Psoas muscle (tissue), 7 donors: ENCODE measurements at regions not wholly inside any gene's neighbourhood (a gene's known extent, or its start where the extent isn't known, plus 50 kb on each side); places are given as distances from the start of the nearest gene placed in this dataset.
"Not testable (repeated sequence)": the region's sequence is repeated elsewhere in the genome, so short reads cannot be mapped to it uniquely, and the experiment has no call there.

Experiments
- ATAC-seq, 4 donors: fragments of 200-7000 bp; cut with Tn5 transposase; one replicate each; pipeline ENCODE4 v1.9.1; 2020; ENCODE audit warnings: moderate library complexity in 3 of 4, mild to moderate bottlenecking in 2 of 4
- DNase-seq, 2 donors: peaks; one replicate each; pipeline ENCODE4 v3.0.0-alpha.2; 2020
- H3K27ac ChIP-seq: fragments of 200-600 bp; one replicate; pipeline ENCODE4 v1.8.0; 2022
- H3K27me3 ChIP-seq, 3 donors: fragments of 200-600 bp in 1 of 3; one replicate each; pipeline versions ENCODE4 v1.6.1 to v1.8.0; 2013 to 2022; ENCODE audit warnings: low read length in 2 of 3, mild to moderate bottlenecking in 2 of 3, moderate library complexity in 1 of 3; ENCODE audit not compliant: insufficient read depth in 3 of 3
- H3K36me3 ChIP-seq, 2 donors: fragments of 200-600 bp in 1 of 2; one replicate each; pipeline versions ENCODE4 v1.6.1 to v1.8.0; 2013 to 2022; ENCODE audit warnings: low read depth in 1 of 2, mild to moderate bottlenecking in 1 of 2, moderate library complexity in 1 of 2; ENCODE audit not compliant: insufficient read depth in 1 of 2
- H3K4me1 ChIP-seq: fragments of 200-600 bp; one replicate; pipeline ENCODE4 v1.8.0; 2022
- H3K4me3 ChIP-seq: fragments of 200-600 bp; one replicate; pipeline ENCODE4 v1.8.0; 2022; ENCODE audit warnings: mild to moderate bottlenecking
- H3K9me3 ChIP-seq: fragments of 200-600 bp; one replicate; pipeline ENCODE4 v1.8.0; 2022
- WGBS, 3 donors: extraction: QIAGEN DNeasy Blood & Tissue Kit; methylation state at CpG; one replicate each; pipeline versions ENCODE4 v1.1.6 to v1.1.7; 2013; 5-methylcytosine and 5-hydroxymethylcytosine counted together
- intact Hi-C, 2 donors: fragments of 100-400 bp; cut with DNase I; formaldehyde crosslinking; loops; one replicate each; pipeline versions ENCODE4 v1.11.0 to v1.14.2; 2022
- TF ChIP-seq, protein P1 (sequence below): fragments of 200-600 bp; IDR thresholded peaks from one replicate; pipeline ENCODE4 v1.8.0; 2022; ENCODE audit warnings: antibody characterized with exemption
- donor health status: healthy with polysubstance abuse.
- donor health status: DM: no; HTN: no; CAD: no; lungs with moderate emphysema.
- donor health status: Bipolar disorder and iron deficiency.
- donor health status: healthy.
- donor health status: DM: yes; HTN: yes; CAD: no.
- donor health status: DM: no; HTN: no; CAD: no.
- donor health status: DM: yes; HTN: yes; CAD: no.

DNA sequence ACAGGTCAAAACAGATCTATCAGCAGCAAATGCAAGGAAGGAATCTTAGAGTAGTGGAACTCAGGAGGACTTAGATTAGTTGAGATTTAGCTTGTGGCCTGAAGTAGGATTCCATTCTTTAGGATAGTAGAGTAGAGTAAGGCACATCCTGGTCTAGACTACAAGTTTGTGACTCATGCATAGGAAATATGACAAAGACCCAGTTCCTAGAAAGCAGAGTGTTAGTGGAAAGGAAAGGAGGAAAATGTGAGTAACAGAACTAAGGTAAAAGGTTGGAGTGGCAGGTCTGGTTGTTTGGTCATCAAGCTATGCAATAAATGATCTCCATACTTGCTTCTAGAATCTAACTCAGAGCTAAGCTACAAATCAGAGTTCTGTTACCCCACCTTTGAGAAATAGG is 595.0 kb downstream of the ACTRT1 start:
- Histone ChIP-seq H3K4me3 (no peak overlapping the region), H3K27ac (no peak overlapping the region), H3K36me3 (no peaks in the 10 kb centered on the region), H3K4me1 (no peaks in the 10 kb centered on the region), H3K9me3 (no peaks in the 10 kb centered on the region), H3K27me3 (no peaks in the 10 kb centered on the region)
- intact Hi-C loops, result no loop called here
- TF ChIP-seq, protein P1, sequence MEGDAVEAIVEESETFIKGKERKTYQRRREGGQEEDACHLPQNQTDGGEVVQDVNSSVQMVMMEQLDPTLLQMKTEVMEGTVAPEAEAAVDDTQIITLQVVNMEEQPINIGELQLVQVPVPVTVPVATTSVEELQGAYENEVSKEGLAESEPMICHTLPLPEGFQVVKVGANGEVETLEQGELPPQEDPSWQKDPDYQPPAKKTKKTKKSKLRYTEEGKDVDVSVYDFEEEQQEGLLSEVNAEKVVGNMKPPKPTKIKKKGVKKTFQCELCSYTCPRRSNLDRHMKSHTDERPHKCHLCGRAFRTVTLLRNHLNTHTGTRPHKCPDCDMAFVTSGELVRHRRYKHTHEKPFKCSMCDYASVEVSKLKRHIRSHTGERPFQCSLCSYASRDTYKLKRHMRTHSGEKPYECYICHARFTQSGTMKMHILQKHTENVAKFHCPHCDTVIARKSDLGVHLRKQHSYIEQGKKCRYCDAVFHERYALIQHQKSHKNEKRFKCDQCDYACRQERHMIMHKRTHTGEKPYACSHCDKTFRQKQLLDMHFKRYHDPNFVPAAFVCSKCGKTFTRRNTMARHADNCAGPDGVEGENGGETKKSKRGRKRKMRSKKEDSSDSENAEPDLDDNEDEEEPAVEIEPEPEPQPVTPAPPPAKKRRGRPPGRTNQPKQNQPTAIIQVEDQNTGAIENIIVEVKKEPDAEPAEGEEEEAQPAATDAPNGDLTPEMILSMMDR, result no peak
- no peak for DNase-seq
- ATAC-seq, result no peak

DNA sequence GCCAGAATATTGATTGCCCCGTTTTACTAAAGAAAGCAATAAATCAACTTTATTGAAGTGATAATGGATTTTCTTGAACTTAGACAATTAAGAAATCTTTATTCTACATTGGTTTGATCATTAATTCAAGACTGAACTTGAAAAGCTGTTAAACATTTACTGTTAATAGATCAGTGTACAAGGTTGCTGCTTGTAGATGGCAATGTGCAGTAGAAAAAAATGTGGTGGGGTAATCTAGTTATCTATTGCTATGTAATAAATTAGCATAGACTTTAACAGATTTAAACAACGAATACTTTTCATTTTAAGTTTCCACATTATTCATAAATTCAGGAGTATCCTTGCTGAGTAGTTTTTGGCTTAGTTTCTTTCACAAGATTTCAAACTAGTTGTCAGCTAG is 612.5 kb downstream of the ACTRT1 start:
- DNase-seq (no peak), ATAC-seq (no peak)
- Histone ChIP-seq H3K27ac (no peak overlapping the region), H3K9me3 (no peaks in the 10 kb centered on the region), H3K4me1 (no peaks in the 10 kb centered on the region), H3K27me3 (no peaks in the 10 kb centered on the region), H3K4me3 (no peak overlapping the region), H3K36me3 (no peaks in the 10 kb centered on the region)
- TF ChIP-seq, protein P1, result no peak
- intact Hi-C loops, result no loop called here
- WGBS, 3 donors, result 50 to 78% (median 66%) methylated on average over 2 of the region's 2 CpGs

DNA sequence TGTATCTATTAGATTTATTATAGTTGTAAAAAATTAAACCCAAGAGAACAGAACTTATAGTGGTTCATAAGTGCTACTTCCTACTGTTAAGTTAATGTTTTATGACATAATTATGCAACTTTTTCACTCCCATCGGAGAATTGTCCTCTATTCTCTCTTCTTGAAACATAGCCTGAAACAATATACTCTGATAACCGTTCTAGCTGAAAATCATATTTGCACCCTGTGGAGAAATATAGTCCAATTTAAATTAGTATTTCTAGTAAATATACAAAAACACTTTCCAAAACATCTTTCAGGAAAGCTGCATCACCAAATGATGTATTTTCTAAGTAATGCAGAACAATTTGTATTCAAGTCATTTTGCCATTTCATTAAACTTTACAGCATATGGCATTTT is 586.4 kb downstream of the PRR32 start:
- intact Hi-C loops, result no loop called here
- Histone ChIP-seq H3K27ac (no peak overlapping the region), H3K9me3 (no peaks in the 10 kb centered on the region), H3K36me3 (no peaks in the 10 kb centered on the region), H3K4me1 (no peaks in the 10 kb centered on the region), H3K4me3 (no peak overlapping the region), H3K27me3 (no peaks in the 10 kb centered on the region)
- DNase-seq (no peak), ATAC-seq (no peak)
- TF ChIP-seq, protein P1, result no peak
- WGBS, 3 donors, result 60 to 62% (median 62%) methylated on average over 2 of the region's 2 CpGs

GRCh38 chrX:127404161-127404560 is 584.6 kb downstream of the PRR32 start:
- TF ChIP-seq, protein P1, result no peak
- intact Hi-C loops, result no loop called here
- Histone ChIP-seq H3K9me3 (no peaks in the 10 kb centered on the region), H3K27ac (no peak overlapping the region), H3K36me3 (no peaks in the 10 kb centered on the region), H3K27me3 (no peaks in the 10 kb centered on the region), H3K4me3 (no peak overlapping the region), H3K4me1 (no peaks in the 10 kb centered on the region)
- 52 to 67% (median 66%) methylated on average over 1 of the region's 1 CpG for WGBS, 3 donors
- DNase-seq (no peak), ATAC-seq (no peak)

GRCh38 chrX:127400231-127400630 is 580.7 kb downstream of the PRR32 start:
- H3K36me3 ChIP-seq, H3K27me3 ChIP-seq, intact Hi-C loops, H3K4me3 ChIP-seq, ATAC-seq, DNase-seq, H3K27ac ChIP-seq, H3K9me3 ChIP-seq, H3K4me1 ChIP-seq: not testable (repeated sequence)
- 64 to 73% (median 72%) methylated on average over 4 of the region's 4 CpGs for WGBS, 3 donors
